ENCODE measurements at regions not wholly inside any gene's neighbourhood (a gene's known extent, or its start where the extent isn't known, plus 50 kb on each side); places are given as distances from the start of the nearest gene placed in this dataset.

- no peak for DNase-seq (ENCODE audit: low spot score)
These were observed 57.7 kb upstream of the DIO3 start for GRCh38 chr14:101503431-101504095.

- DNase-seq (ENCODE audit: low spot score), result no peak
These were observed 57.0 kb upstream of the DIO3 start for GRCh38 chr14:101504096-101504948.

- no peak for DNase-seq (ENCODE audit: low spot score)
These were observed 55.9 kb upstream of the DIO3 start for GRCh38 chr14:101505236-101505970.

- DNase-seq (ENCODE audit: low spot score), result no peak
These were observed 54.9 kb upstream of the DIO3 start for GRCh38 chr14:101506211-101506925.

- no peak for DNase-seq (ENCODE audit: low spot score)
These were observed 54.1 kb upstream of the DIO3 start for GRCh38 chr14:101506926-101507835.

- DNase-seq (ENCODE audit: low spot score), result no peak
These were observed 53.5 kb upstream of the DIO3 start for GRCh38 chr14:101507836-101508150.

- DNase-seq (ENCODE audit: low spot score), result no peak
These were observed 52.9 kb upstream of the DIO3 start for GRCh38 chr14:101508196-101508947.

GRCh38 chr14:101508948-101509729, 52.2 kb upstream of the DIO3 start:
- DNase-seq (ENCODE audit: low spot score), result no peak

GRCh38 chr14:101509730-101510371, 51.4 kb upstream of the DIO3 start:
- DNase-seq (ENCODE audit: low spot score), result no peak

GRCh38 chr14:101511199-101511598, 50.1 kb upstream of the DIO3 start:
- no peak for DNase-seq (ENCODE audit: low spot score)

Measured in LoVo (cell line).